Liver (tissue), 3 donors: ENCODE measurements at regions not wholly inside any gene's neighbourhood (a gene's known extent, or its start where the extent isn't known, plus 50 kb on each side); places are given as distances from the start of the nearest gene placed in this dataset.

Source experiments
- ATF3 ChIP-seq: IDR thresholded peaks from 2 replicates; pipeline ENCODE4 v1.6.1; 2016; ENCODE audit warnings: antibody characterized with exemption
- CTCF ChIP-seq: fragments of 150-350 bp; IDR thresholded peaks from 2 replicates; pipeline ENCODE4 v1.5.1; 2017; ENCODE audit warnings: improper control_type of control experiment, low read depth, low read length; ENCODE audit not compliant: missing input control
- EGR1 ChIP-seq, 2 donors: IDR thresholded peaks; 2 replicates each; pipeline ENCODE4 v1.6.1; 2016 to 2018; ENCODE audit warnings: antibody characterized with exemption in 2 of 2, low read depth in 2 of 2
- FOXA1 ChIP-seq: IDR thresholded peaks from 2 replicates; pipeline ENCODE4 v1.6.1; 2016; ENCODE audit warnings: antibody characterized with exemption
- HNF4G ChIP-seq: IDR thresholded peaks from 2 replicates; pipeline ENCODE4 v1.6.1; 2016; ENCODE audit warnings: antibody characterized with exemption
- JUND ChIP-seq, 2 donors: IDR thresholded peaks; 2 replicates each; pipeline ENCODE4 v1.6.1; 2016; ENCODE audit warnings: antibody characterized with exemption in 2 of 2
- NR2F2 ChIP-seq: IDR thresholded peaks from 2 replicates; pipeline ENCODE4 v1.6.1; 2016; ENCODE audit warnings: antibody characterized with exemption
- RAD21 ChIP-seq, 2 donors: IDR thresholded peaks; 2 replicates each; pipeline ENCODE4 v1.6.1; 2016; ENCODE audit warnings: antibody characterized with exemption in 2 of 2, mild to moderate bottlenecking in 2 of 2
- REST ChIP-seq: IDR thresholded peaks from 2 replicates; pipeline ENCODE4 v1.6.1; 2016; ENCODE audit warnings: antibody characterized with exemption, mild to moderate bottlenecking
- TAF1 ChIP-seq: conservative IDR thresholded peaks from 2 replicates; pipeline ENCODE4 v1.6.1; 2016; ENCODE audit warnings: antibody characterized with exemption, mild to moderate bottlenecking
- YY1 ChIP-seq: IDR thresholded peaks from 2 replicates; pipeline ENCODE4 v1.6.1; 2016; ENCODE audit warnings: antibody characterized with exemption, mild to moderate bottlenecking
- ZBTB33 ChIP-seq: IDR thresholded peaks from 2 replicates; pipeline ENCODE4 v1.6.1; 2016; ENCODE audit warnings: antibody characterized with exemption
- donor health status: healthy.
- donor health status: healthy.

- no peak for TF ChIP-seq REST
- TF ChIP-seq CTCF = no peak
- no peak for TF ChIP-seq YY1
- no peak for TF ChIP-seq RAD21 (IDR thresholded peaks at IDR 0.05)
- no peak for TF ChIP-seq FOXA1
- no peak for TF ChIP-seq ATF3
- TF ChIP-seq JUND (IDR thresholded peaks at IDR 0.05) = no peak
- TF ChIP-seq TAF1 = no peak
- no peak for TF ChIP-seq EGR1 (IDR thresholded peaks at IDR 0.05; ENCODE audit: low read depth in 2 of 2)
- TF ChIP-seq HNF4G = no peak
- no peak for TF ChIP-seq ZBTB33
- no peak for TF ChIP-seq NR2F2
Observed at GRCh38 chr1:242691610-242691945, 167.1 kb upstream of the PLD5 start.
